ENCODE measurements at regions not wholly inside any gene's neighbourhood (a gene's known extent, or its start where the extent isn't known, plus 50 kb on each side); places are given as distances from the start of the nearest gene placed in this dataset.
A peak's percentile ranks its signal among the peaks of the same experiment; 100 is the strongest.

DNA sequence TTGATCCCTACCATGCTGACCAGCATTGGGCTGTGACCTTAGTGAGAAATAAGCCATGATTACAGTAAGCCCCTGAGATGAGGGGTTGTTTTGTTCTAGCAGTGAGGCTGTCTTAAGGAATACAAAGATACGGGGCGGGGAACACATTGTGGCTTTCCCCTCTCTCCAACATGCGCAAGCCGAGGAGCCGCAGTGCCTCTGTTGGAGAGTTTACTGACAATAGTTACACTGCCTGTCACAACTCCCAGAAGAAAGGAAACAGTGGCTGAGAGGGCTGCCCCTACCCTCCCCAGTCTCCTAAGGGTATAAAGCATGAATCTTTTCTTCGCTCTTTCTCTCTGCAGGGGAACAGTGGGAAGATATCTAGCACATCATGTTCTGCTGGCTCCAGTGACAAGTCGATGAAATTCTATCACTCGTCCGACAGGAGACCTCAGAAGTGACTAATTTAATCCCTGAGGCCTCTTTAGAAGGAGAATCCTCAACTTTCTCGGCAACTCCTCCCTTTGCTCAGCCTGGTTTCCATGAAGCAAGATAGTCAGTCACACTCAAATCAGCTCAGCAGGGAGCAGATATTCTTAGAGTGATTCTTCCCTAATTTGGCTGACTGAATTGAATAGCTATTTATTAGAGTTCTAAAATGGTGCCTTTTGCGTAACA, 409.0 kb upstream of the PROK2 start:
- H3K4me1 ChIP-seq (ENCODE audit: control insufficient read depth in 1 of 2, insufficient read depth in 2 of 2, low read length in 2 of 2), result no peaks in the 10 kb centered on the region
- DNase-seq, result no peak
- H3K9ac ChIP-seq (ENCODE audit: insufficient read depth, low read length, poor library complexity, severe bottlenecking), result no peak overlapping the region
- peaks cover 0 to 3% of the 10 kb centered on the region in 2 donors for H3K9me3 ChIP-seq (replicated peaks in 1 of 2; ENCODE audit: control insufficient read depth in 1 of 2, insufficient read depth in 1 of 2, low read length in 2 of 2)
- H3K79me2 ChIP-seq (ENCODE audit: insufficient read depth, low read length), result no peaks in the 10 kb centered on the region
- H3K27me3 ChIP-seq (ENCODE audit: control insufficient read depth in 2 of 2, insufficient read depth in 2 of 2, low read length in 2 of 2), result no peaks in the 10 kb centered on the region
- Mint-ChIP-seq H3K36me3 (no peaks in the 10 kb centered on the region), H3K9me3 (peaks cover 0 to 4% (median 0%) of the 10 kb centered on the region in 7 donors), H3K27ac (no peak overlapping the region), H3K4me1 (peaks cover 1% of the 10 kb centered on the region), H3K4me3 (no peak overlapping the region), H3K27me3 (ENCODE audit: low read depth in 3 of 3) (peaks cover 0 to 3% (median 2%) of the 10 kb centered on the region in 3 donors)
- intact Hi-C loops (cut with micrococcal nuclease), result no loop called here
- no peak overlapping the region for H3K4me2 ChIP-seq (replicated peaks; ENCODE audit: extremely low read depth, low read length, poor library complexity, severe bottlenecking)
- no peaks in the 10 kb centered on the region for H4K20me1 ChIP-seq (ENCODE audit: insufficient read depth, low read length)
- H3K4me3 ChIP-seq (replicated peaks in 1 of 3; ENCODE audit: low read depth in 2 of 3, low read length in 3 of 3), result no peak overlapping the region
- H3K27ac ChIP-seq (ENCODE audit: low read depth in 1 of 2, low read length in 2 of 2), result no peak overlapping the region
- H3K36me3 ChIP-seq (replicated peaks in 1 of 2; ENCODE audit: control insufficient read depth in 1 of 2, insufficient read depth in 2 of 2, low read length in 2 of 2), result no peaks in the 10 kb centered on the region
- no peak for TF ChIP-seq CTCF (IDR thresholded peaks at IDR 0.05)
- 98% methylated on average over 5 of the region's 11 CpGs for WGBS (ENCODE audit: insufficient coverage)
- H2AFZ ChIP-seq (ENCODE audit: insufficient read depth, low read depth, low read length, poor library complexity, severe bottlenecking), result no peak overlapping the region

GRCh38 chr3:72192572-72192971, 407.6 kb upstream of the PROK2 start:
- DNase-seq, result peak in 1 of 3 donors; percentile 17
- TF ChIP-seq CTCF (IDR thresholded peaks at IDR 0.05), result no peak
- Histone ChIP-seq H3K4me1 (ENCODE audit: control insufficient read depth in 1 of 2, insufficient read depth in 2 of 2, low read length in 2 of 2) (no peaks in the 10 kb centered on the region), H3K9ac (ENCODE audit: insufficient read depth, low read length, poor library complexity, severe bottlenecking) (no peak overlapping the region), H3K36me3 (replicated peaks in 1 of 2; ENCODE audit: control insufficient read depth in 1 of 2, insufficient read depth in 2 of 2, low read length in 2 of 2) (no peaks in the 10 kb centered on the region), H3K9me3 (replicated peaks in 1 of 2; ENCODE audit: control insufficient read depth in 1 of 2, insufficient read depth in 1 of 2, low read length in 2 of 2) (peaks cover 0 to 3% of the 10 kb centered on the region in 2 donors), H3K79me2 (ENCODE audit: insufficient read depth, low read length) (no peaks in the 10 kb centered on the region), H3K27me3 (ENCODE audit: control insufficient read depth in 2 of 2, insufficient read depth in 2 of 2, low read length in 2 of 2) (no peaks in the 10 kb centered on the region), H2AFZ (ENCODE audit: insufficient read depth, low read depth, low read length, poor library complexity, severe bottlenecking) (no peak overlapping the region), H3K27ac (ENCODE audit: low read depth in 1 of 2, low read length in 2 of 2) (no peak overlapping the region), H3K4me2 (replicated peaks; ENCODE audit: extremely low read depth, low read length, poor library complexity, severe bottlenecking) (no peak overlapping the region), H3K4me3 (replicated peaks in 1 of 3; ENCODE audit: low read depth in 2 of 3, low read length in 3 of 3) (no peak overlapping the region), H4K20me1 (ENCODE audit: insufficient read depth, low read length) (no peaks in the 10 kb centered on the region)
- Mint-ChIP-seq H3K9me3 (peaks cover 0 to 4% (median 0%) of the 10 kb centered on the region in 7 donors), H3K4me3 (no peak overlapping the region), H3K27me3 (ENCODE audit: low read depth in 3 of 3) (peaks cover 0 to 3% (median 2%) of the 10 kb centered on the region in 3 donors), H3K27ac (no peak overlapping the region), H3K36me3 (no peaks in the 10 kb centered on the region), H3K4me1 (peaks cover 1% of the 10 kb centered on the region)
- 100% methylated on average over 2 of the region's 3 CpGs for whole genome bisulfite sequencing (ENCODE audit: insufficient coverage)
- intact Hi-C loops (cut with micrococcal nuclease), result no loop called here
